ENCODE measurements at regions not wholly inside any gene's neighbourhood (a gene's known extent, or its start where the extent isn't known, plus 50 kb on each side); places are given as distances from the start of the nearest gene placed in this dataset.
A peak's percentile ranks its signal among the peaks of the same experiment; 100 is the strongest.

DNA sequence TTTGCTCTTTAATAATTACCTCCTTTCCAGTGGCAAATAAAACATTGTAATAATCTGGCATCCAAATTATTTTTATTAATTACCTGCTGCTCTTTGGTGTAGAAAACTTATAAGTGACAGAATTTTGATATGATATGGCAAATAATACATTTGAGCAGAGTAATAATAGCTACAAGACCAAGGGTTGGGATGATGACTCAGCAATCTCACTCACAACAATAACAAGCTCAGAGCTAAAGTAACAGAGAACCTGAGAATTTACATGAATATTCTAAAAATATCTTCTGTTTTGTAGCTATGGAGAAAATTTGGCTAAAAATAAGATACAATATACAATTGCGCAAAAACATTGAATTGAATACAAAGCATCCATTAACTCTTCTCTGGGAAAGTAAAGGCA is 480.8 kb upstream of the COBL start:
- DNase-seq (ENCODE audit: low read depth in 1 of 2, low spot score in 2 of 2) (no peak), FAIRE-seq (no peak)
- ChIA-PET POLR2A (ENCODE audit: partially characterized antibody) (no interaction called here), CTCF (ENCODE audit: partially characterized antibody) (no interaction called here)
- Histone ChIP-seq H3K9ac (replicated peaks in 1 of 4; ENCODE audit: extremely low read depth in 1 of 4, low read depth in 3 of 4, low read length in 3 of 4) (no peak overlapping the region), H4K5ac (ENCODE audit: insufficient read length, low read depth, low read length) (no peak overlapping the region), H3K14ac (ENCODE audit: insufficient read length) (no peak overlapping the region), H3K27ac (ENCODE audit: low read depth, low read length) (no peak overlapping the region), H3K9me3 (ENCODE audit: insufficient read depth in 2 of 2, low read depth in 1 of 2, low read length in 1 of 2) (no peaks in the 10 kb centered on the region), H2BK15ac (ENCODE audit: low read length) (no peak overlapping the region), H4K91ac (replicated peaks; ENCODE audit: insufficient read length, low read length) (no peak overlapping the region), H2BK120ac (replicated peaks; ENCODE audit: low read depth, low read length) (no peak overlapping the region), H3K4me1 (replicated peaks in 1 of 4; ENCODE audit: control insufficient read depth in 3 of 4, insufficient read depth in 4 of 4, low read length in 3 of 4) (peaks cover 0 to 5% (median 2%) of the 10 kb centered on the region in 4 experiments; a peak in 3 of 7 replicates), H2BK12ac (ENCODE audit: low read depth, low read length) (no peak overlapping the region), H3K23me2 (ENCODE audit: low read depth, low read length) (no peaks in the 10 kb centered on the region), H2AFZ (ENCODE audit: low read length) (peak overlapping the region; percentile 18; the same call in 1 of the 2 replicates), H2BK20ac (ENCODE audit: low read length) (no peak overlapping the region), H2AK5ac (ENCODE audit: low read depth, low read length) (no peak overlapping the region), H3K79me2 (ENCODE audit: control insufficient read depth in 1 of 2, insufficient read depth in 2 of 2, low read length in 2 of 2) (no peaks in the 10 kb centered on the region), H3K36me3 (ENCODE audit: control insufficient read depth in 2 of 4, insufficient read depth in 4 of 4, low read length in 3 of 4) (no peaks in the 10 kb centered on the region), H4K8ac (ENCODE audit: extremely low read depth, insufficient read depth, low read length) (no peak overlapping the region), H3K56ac (replicated peaks; ENCODE audit: insufficient read length, low read depth, low read length) (no peak overlapping the region), H3K23ac (ENCODE audit: insufficient read length) (no peak overlapping the region), H3K4me2 (ENCODE audit: insufficient read depth in 1 of 2, low read depth in 2 of 2, low read length in 2 of 2) (no peak overlapping the region), H4K20me1 (replicated peaks in 1 of 2; ENCODE audit: control insufficient read depth in 1 of 2, insufficient read depth in 2 of 2, low read length in 2 of 2) (no peaks in the 10 kb centered on the region), H2BK5ac (ENCODE audit: low read depth, low read length) (no peak overlapping the region), H3K4me3 (ENCODE audit: extremely low read depth in 1 of 4, insufficient read depth in 2 of 4, low read depth in 3 of 4, low read length in 4 of 4) (no peak overlapping the region), H3K27me3 (replicated peaks in 1 of 4; ENCODE audit: control insufficient read depth in 3 of 4, extremely low read depth in 1 of 4, insufficient read depth in 3 of 4, low read length in 3 of 4) (no peaks in the 10 kb centered on the region), H3K79me1 (ENCODE audit: low read depth, low read length) (no peaks in the 10 kb centered on the region), H3K4ac (replicated peaks; ENCODE audit: insufficient read length, low read depth, low read length) (no peak overlapping the region), H3K18ac (ENCODE audit: extremely low read depth, low read length) (no peak overlapping the region)
- no peak for TF ChIP-seq CBX5 (IDR thresholded peaks at IDR 0.05; ENCODE audit: low read depth, low read length)
- no peak for TF ChIP-seq TCF12 (IDR thresholded peaks at IDR 0.05; ENCODE audit: low read depth, low read length)
- no peak for TF ChIP-seq NRF1 (IDR thresholded peaks at IDR 0.05; ENCODE audit: low read depth, low read length)
- TF ChIP-seq RAD21 (IDR thresholded peaks at IDR 0.05 in 1 of 2, conservative IDR thresholded peaks at IDR 0.05 in 1 of 2; ENCODE audit: low read depth in 2 of 2, low read length in 2 of 2) = no peak
- peak; percentile 85 for TF ChIP-seq MAFK (IDR thresholded peaks at IDR 0.05; ENCODE audit: low read depth, low read length)
- TF ChIP-seq BACH1 (IDR thresholded peaks at IDR 0.05; ENCODE audit: low read length) = 0 out of 2 replicates have a peak, but pooled peaks have one; percentile 14
- TF ChIP-seq BRCA1 (IDR thresholded peaks at IDR 0.05; ENCODE audit: low read depth, low read length) = no peak
- 100% methylated on average over 1 of the region's 1 CpG; no CpG with 5 or more reads in 1 of the 2 experiments for WGBS, 2 experiments (ENCODE audit: extremely low coverage in 1 of 2, insufficient coverage in 1 of 2, insufficient read length in 1 of 2, insufficient replicate concordance in 2 of 2, low coverage in 1 of 2, low lambda C conversion rate in 2 of 2, missing lambda C conversion rate in 1 of 2)

Measured in H1 (cell line).